GM19239 (cell line): ENCODE measurements at regions not wholly inside any gene's neighbourhood (a gene's known extent, or its start where the extent isn't known, plus 50 kb on each side); places are given as distances from the start of the nearest gene placed in this dataset.
"Not testable (repeated sequence)": the region's sequence is repeated elsewhere in the genome, so short reads cannot be mapped to it uniquely, and the experiment has no call there.

Source experiments
- DNase-seq: peaks from one replicate; pipeline ENCODE4 v3.0.0; 2011; ENCODE audit warnings: low spot score; ENCODE audit not compliant: insufficient read length
- FAIRE-seq: peaks from 2 replicates; lab custom pipeline; 2011; peaks lifted over from hg19 to GRCh38; lab: Jason Lieb, UNC

GRCh38 chr12:92261071-92261470 is 115.4 kb upstream of the BTG1 start:
- no peak for DNase-seq
- FAIRE-seq, result no peak

GRCh38 chr12:92259696-92260251 is 114.1 kb upstream of the BTG1 start:
- DNase-seq, result no peak
- peak; percentile 26 for FAIRE-seq

- FAIRE-seq (no peak), DNase-seq (no peak)
These were observed 113.6 kb upstream of the BTG1 start for GRCh38 chr12:92259291-92259690.

GRCh38 chr12:92257261-92257660 is 111.6 kb upstream of the BTG1 start:
- FAIRE-seq, result no peak
- no peak for DNase-seq

GRCh38 chr12:92255741-92256140 is 110.1 kb upstream of the BTG1 start:
- no peak for FAIRE-seq
- DNase-seq, result no peak

GRCh38 chr12:92253301-92253700 is 107.7 kb upstream of the BTG1 start:
- FAIRE-seq, result no peak
- DNase-seq, result no peak

GRCh38 chr12:92248977-92249376 is 103.3 kb upstream of the BTG1 start:
- FAIRE-seq, result no peak
- DNase-seq, result no peak

- DNase-seq (no peak), FAIRE-seq (no peak)
These were observed 98.4 kb upstream of the BTG1 start for GRCh38 chr12:92244036-92244435.

- no peak for FAIRE-seq
These were observed 97.3 kb upstream of the BTG1 start for GRCh38 chr12:92242907-92243306.

GRCh38 chr12:92237762-92238523 is 92.3 kb upstream of the BTG1 start:
- FAIRE-seq (no peak), DNase-seq (no peak)

More at GRCh38 chr12:92242907-92243306, 97.3 kb upstream of the BTG1 start:
- DNase-seq, result no peak

- peak; percentile 65 for FAIRE-seq
- no peak for DNase-seq
These were observed 91.6 kb upstream of the BTG1 start for GRCh38 chr12:92237262-92237661.

GRCh38 chr12:92235703-92236472 is 90.2 kb upstream of the BTG1 start:
- DNase-seq, result no peak
- no peak for FAIRE-seq

GRCh38 chr12:92234533-92234932 is 88.9 kb upstream of the BTG1 start:
- FAIRE-seq (no peak), DNase-seq (no peak)

- DNase-seq (no peak), FAIRE-seq (no peak)
These were observed 87.8 kb upstream of the BTG1 start for GRCh38 chr12:92233346-92234015.

GRCh38 chr12:92232371-92232932 is 86.8 kb upstream of the BTG1 start:
- not testable (repeated sequence) for DNase-seq, FAIRE-seq

GRCh38 chr12:92231945-92232344 is 86.3 kb upstream of the BTG1 start:
- peak; percentile 91 for FAIRE-seq
- not testable (repeated sequence) for DNase-seq

- DNase-seq, result not testable (repeated sequence)
- FAIRE-seq, result peak; percentile 85
These were observed 85.9 kb upstream of the BTG1 start for GRCh38 chr12:92231532-92231931.

GRCh38 chr12:92229381-92229780 is 83.7 kb upstream of the BTG1 start:
- DNase-seq (no peak), FAIRE-seq (no peak)

GRCh38 chr12:92226961-92227360 is 81.3 kb upstream of the BTG1 start:
- no peak for DNase-seq
- no peak for FAIRE-seq

GRCh38 chr12:92226071-92226661 is 80.5 kb upstream of the BTG1 start:
- FAIRE-seq, result no peak

More at GRCh38 chr12:92226071-92226661, 80.5 kb upstream of the BTG1 start:
- no peak for DNase-seq
